HUES64 (cell line): ENCODE measurements at regions not wholly inside any gene's neighbourhood (a gene's known extent, or its start where the extent isn't known, plus 50 kb on each side); places are given as distances from the start of the nearest gene placed in this dataset.

Experiments
- H3K27ac ChIP-seq: 2 replicates; pipeline ENCODE4 v1.7.0; 2013; ENCODE audit warnings: low read depth, low read length, inconsistent platforms
- H3K27me3 ChIP-seq: 2 replicates; pipeline ENCODE4 v1.6.1; 2013; ENCODE audit warnings: mild to moderate bottlenecking, low read length; ENCODE audit not compliant: insufficient read depth
- H3K36me3 ChIP-seq: 2 replicates; pipeline ENCODE4 v1.6.1; 2013; ENCODE audit warnings: mild to moderate bottlenecking, low read length; ENCODE audit not compliant: insufficient read depth
- H3K4me1 ChIP-seq: 2 replicates; pipeline ENCODE4 v1.6.1; 2013; ENCODE audit warnings: mild to moderate bottlenecking, low read length, moderate library complexity; ENCODE audit not compliant: insufficient read depth
- H3K4me3 ChIP-seq: 2 replicates; pipeline ENCODE4 v1.5.1; 2013; ENCODE audit warnings: mild to moderate bottlenecking, low read length, moderate library complexity
- H3K9ac ChIP-seq: 2 replicates; pipeline ENCODE4 v1.6.1; 2013; ENCODE audit warnings: mild to moderate bottlenecking, low read depth, low read length
- H3K9me3 ChIP-seq: 2 replicates; pipeline ENCODE4 v1.6.1; 2013; ENCODE audit warnings: low read depth, low read length; ENCODE audit not compliant: insufficient read depth
- WGBS: fragments of 150-250, 120-280 bp; methylation state at CpG from one replicate; pipeline ENCODE4 v1.1.7; 2013; ENCODE audit warnings: missing lambda C conversion rate; 5-methylcytosine and 5-hydroxymethylcytosine counted together

DNA sequence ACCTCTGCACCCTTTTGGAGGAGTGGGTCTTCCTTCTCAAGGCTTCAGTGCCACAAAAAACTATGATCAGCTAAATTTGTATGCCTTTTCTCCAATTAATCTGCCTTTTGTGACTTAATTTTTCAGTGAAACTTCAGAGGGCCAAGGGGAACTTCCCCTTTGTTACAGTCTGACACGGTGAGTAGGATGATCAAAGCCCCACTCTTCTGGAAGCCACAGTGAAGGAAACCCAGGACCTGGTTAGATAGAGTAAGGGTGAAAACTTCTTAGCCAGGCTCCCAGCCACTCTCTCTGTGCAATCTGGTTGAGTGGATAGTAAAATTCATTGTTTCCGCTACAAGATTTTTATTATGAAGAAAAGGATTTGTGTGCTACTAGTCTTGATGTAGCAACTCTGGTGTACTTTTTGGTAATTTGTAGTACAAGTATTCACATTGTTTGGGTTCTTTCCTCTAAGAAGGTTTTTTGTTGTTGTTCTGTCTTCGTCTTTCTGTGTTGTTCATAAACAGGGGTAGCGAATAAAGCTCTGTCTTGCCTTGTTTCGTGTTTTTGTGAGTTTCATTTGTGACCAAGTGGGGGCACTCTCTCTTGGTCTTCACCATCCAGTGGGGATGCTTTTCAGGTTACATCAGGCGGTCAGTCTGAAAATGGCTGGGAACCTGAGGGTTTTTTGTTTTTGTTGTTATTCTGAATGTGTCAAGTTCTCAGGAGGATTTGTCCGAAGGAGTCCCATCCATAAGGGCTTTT, 268.5 kb upstream of the NPSR1 start:
- Histone ChIP-seq H3K9ac (no peak overlapping the region), H3K4me1 (peaks cover 41% of the 10 kb centered on the region), H3K27ac (no peak overlapping the region), H3K27me3 (no peaks in the 10 kb centered on the region), H3K9me3 (no peaks in the 10 kb centered on the region), H3K4me3 (no peak overlapping the region), H3K36me3 (no peaks in the 10 kb centered on the region)
- WGBS = 90% methylated on average over 7 of the region's 7 CpGs

- Histone ChIP-seq H3K27me3 (no peaks in the 10 kb centered on the region), H3K27ac (no peak overlapping the region), H3K36me3 (no peaks in the 10 kb centered on the region), H3K9me3 (no peaks in the 10 kb centered on the region), H3K4me3 (no peak overlapping the region), H3K9ac (no peak overlapping the region), H3K4me1 (peaks cover 42% of the 10 kb centered on the region)
- 100% methylated on average over 1 of the region's 1 CpG for WGBS
Measured at GRCh38 chr7:34390103-34390502, 267.9 kb upstream of the NPSR1 start.

- Histone ChIP-seq H3K27ac (0 out of 2 replicates have a peak overlapping the region, but pooled peaks have one; percentile 17), H3K36me3 (no peaks in the 10 kb centered on the region), H3K27me3 (no peaks in the 10 kb centered on the region), H3K4me1 (peaks cover 42% of the 10 kb centered on the region), H3K4me3 (no peak overlapping the region), H3K9me3 (no peaks in the 10 kb centered on the region), H3K9ac (no peak overlapping the region)
Measured at GRCh38 chr7:34392972-34393371, 265.0 kb upstream of the NPSR1 start.

DNA sequence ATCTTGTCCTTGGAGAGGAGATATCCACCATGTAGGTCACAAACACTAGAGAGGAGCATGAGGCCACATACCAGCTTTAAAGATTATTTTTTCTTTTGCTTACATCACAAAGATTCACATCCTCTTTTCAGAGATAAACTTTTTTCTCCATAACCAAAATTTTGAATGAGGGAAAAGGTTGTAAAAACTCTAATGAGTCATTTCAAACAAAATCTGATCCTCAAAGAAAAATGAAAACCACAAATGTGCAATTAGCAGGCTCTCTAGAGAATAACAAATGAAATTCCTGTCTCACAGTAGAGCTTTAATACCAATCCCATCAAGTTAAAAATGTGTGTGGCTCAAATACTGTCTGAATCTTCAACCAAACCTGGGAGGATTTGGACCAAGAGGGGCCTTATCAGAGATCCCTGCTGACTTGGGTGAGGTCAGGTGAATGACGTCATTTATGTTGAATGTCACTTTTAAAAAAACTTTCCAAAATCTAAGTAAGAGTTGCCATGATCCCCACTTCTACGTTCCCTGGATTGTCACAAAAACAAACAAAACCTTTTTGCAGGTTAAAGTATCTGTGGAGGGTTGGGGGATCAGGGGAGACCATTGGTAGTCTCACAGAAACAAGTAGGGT, 261.5 kb upstream of the NPSR1 start:
- H3K4me3 ChIP-seq = no peak overlapping the region
- 83% methylated on average over 1 of the region's 2 CpGs for WGBS
- no peak overlapping the region for H3K27ac ChIP-seq
- peaks cover 4% of the 10 kb centered on the region; the same call in 1 of the 2 replicates for H3K9me3 ChIP-seq
- H3K9ac ChIP-seq = no peak overlapping the region
- no peaks in the 10 kb centered on the region for H3K36me3 ChIP-seq
- H3K4me1 ChIP-seq = peaks cover 40% of the 10 kb centered on the region
- no peaks in the 10 kb centered on the region for H3K27me3 ChIP-seq

DNA sequence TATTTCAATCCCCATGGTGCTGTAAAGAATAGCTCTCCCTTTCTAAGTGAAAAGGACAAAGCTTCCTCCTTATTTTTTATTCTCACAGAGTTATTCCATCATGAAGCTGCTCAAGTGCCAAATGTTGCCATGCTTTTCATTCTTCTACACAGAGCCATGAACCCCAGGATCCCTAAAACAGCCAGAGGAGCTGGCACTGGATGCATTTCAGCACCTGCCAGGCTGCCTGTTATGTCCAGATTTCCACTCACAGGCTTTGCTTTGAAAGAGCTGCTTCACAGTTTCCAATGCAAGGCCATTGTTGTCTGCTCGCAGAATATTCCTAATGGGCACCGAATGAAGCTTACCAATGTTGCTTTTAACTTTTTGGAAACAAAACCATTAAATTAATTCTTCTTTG, 256.2 kb upstream of the NPSR1 start:
- Histone ChIP-seq H3K27ac (no peak overlapping the region), H3K27me3 (no peaks in the 10 kb centered on the region), H3K4me1 (no peaks in the 10 kb centered on the region), H3K4me3 (no peak overlapping the region), H3K36me3 (no peaks in the 10 kb centered on the region), H3K9me3 (peaks cover 4% of the 10 kb centered on the region; the same call in 1 of the 2 replicates), H3K9ac (no peak overlapping the region)
- WGBS = 97% methylated on average over 2 of the region's 2 CpGs

- Histone ChIP-seq H3K9ac (no peak overlapping the region), H3K4me3 (no peak overlapping the region), H3K27ac (no peak overlapping the region), H3K36me3 (no peaks in the 10 kb centered on the region), H3K4me1 (no peaks in the 10 kb centered on the region), H3K9me3 (no peaks in the 10 kb centered on the region), H3K27me3 (no peaks in the 10 kb centered on the region)
- WGBS = 90% methylated on average over 5 of the region's 5 CpGs
Measured at GRCh38 chr7:34406848-34407530, 251.0 kb upstream of the NPSR1 start.

DNA sequence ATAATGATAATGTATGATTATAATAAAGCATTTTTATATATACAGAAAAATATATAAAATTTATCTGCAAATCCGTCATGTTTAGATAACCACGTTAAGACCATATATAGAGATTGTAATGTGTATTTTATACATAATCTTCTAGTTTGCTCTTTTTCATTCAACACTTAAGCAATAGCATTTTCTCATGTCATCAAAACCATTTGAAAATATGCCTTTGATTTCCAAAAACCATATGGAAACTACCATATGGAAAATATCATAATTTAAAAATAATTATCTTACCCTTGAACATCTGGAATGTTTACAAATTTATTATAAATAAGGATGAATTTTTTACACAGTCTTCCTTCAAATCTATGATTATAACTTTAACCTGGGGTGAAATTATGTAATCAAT, 250.4 kb upstream of the NPSR1 start:
- no peaks in the 10 kb centered on the region for H3K36me3 ChIP-seq
- no peak overlapping the region for H3K27ac ChIP-seq
- H3K4me3 ChIP-seq = no peak overlapping the region
- H3K9ac ChIP-seq = no peak overlapping the region
- H3K4me1 ChIP-seq = no peaks in the 10 kb centered on the region
- no CpG with 5 or more reads among the region's 2 CpGs for WGBS
- H3K27me3 ChIP-seq = no peaks in the 10 kb centered on the region
- no peaks in the 10 kb centered on the region for H3K9me3 ChIP-seq

DNA sequence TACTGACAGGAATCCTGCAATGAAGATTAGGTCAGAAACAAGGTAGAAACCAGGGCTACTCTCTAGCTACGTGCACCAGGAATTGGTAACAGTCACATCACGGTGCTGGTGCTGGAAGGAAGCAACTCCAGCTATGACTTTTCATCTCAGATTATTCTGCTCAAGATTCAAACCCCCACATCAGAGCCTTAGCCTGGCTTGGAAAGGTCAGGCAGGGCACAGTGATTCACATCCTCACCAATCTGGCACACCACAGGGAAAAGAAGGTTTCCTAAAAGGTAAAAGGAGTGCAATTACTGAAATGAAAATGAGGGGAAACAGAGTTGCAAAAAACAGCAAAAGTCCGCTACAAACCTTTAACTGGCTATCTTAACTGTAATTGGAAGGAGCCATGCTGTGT, 240.2 kb upstream of the NPSR1 start:
- no peaks in the 10 kb centered on the region for H3K36me3 ChIP-seq
- no peak overlapping the region for H3K4me3 ChIP-seq
- H3K27ac ChIP-seq = no peak overlapping the region
- peaks cover 8% of the 10 kb centered on the region; the same call in 1 of the 2 replicates for H3K4me1 ChIP-seq
- WGBS = 81% methylated on average over 3 of the region's 3 CpGs
- H3K9ac ChIP-seq = no peak overlapping the region
- no peaks in the 10 kb centered on the region for H3K27me3 ChIP-seq
- no peaks in the 10 kb centered on the region for H3K9me3 ChIP-seq

- Histone ChIP-seq H3K9me3 (no peaks in the 10 kb centered on the region), H3K4me1 (peaks cover 8% of the 10 kb centered on the region; the same call in 1 of the 2 replicates), H3K27me3 (no peaks in the 10 kb centered on the region), H3K36me3 (no peaks in the 10 kb centered on the region), H3K4me3 (no peak overlapping the region), H3K27ac (no peak overlapping the region), H3K9ac (no peak overlapping the region)
- WGBS = no CpG with 5 or more reads among the region's 1 CpG
Measured at GRCh38 chr7:34421526-34421925, 236.5 kb upstream of the NPSR1 start.

DNA sequence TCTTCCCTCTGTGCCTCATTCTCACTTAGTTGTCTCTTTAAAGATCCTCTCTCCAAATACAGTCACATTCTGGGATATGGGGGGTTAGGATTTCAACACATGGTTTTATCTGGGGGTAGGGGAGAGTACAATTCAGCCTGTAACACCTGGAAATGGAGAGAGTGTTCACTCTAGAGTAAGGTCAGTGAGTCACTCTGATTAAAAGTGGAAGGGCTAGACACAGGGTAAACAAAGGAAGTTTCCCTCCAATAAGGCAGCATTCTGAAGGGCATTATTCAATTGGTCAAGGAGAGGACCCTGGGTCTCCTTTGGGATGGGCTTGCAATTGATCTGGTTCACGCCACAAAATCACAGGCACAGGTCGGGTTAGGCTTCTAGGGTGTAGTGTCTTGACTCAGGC, 232.8 kb upstream of the NPSR1 start:
- WGBS = 89% methylated on average over 2 of the region's 2 CpGs
- no peaks in the 10 kb centered on the region for H3K36me3 ChIP-seq
- no peak overlapping the region for H3K4me3 ChIP-seq
- H3K27me3 ChIP-seq = no peaks in the 10 kb centered on the region
- no peaks in the 10 kb centered on the region for H3K9me3 ChIP-seq
- H3K27ac ChIP-seq = no peak overlapping the region
- H3K4me1 ChIP-seq = no peaks in the 10 kb centered on the region
- no peak overlapping the region for H3K9ac ChIP-seq

DNA sequence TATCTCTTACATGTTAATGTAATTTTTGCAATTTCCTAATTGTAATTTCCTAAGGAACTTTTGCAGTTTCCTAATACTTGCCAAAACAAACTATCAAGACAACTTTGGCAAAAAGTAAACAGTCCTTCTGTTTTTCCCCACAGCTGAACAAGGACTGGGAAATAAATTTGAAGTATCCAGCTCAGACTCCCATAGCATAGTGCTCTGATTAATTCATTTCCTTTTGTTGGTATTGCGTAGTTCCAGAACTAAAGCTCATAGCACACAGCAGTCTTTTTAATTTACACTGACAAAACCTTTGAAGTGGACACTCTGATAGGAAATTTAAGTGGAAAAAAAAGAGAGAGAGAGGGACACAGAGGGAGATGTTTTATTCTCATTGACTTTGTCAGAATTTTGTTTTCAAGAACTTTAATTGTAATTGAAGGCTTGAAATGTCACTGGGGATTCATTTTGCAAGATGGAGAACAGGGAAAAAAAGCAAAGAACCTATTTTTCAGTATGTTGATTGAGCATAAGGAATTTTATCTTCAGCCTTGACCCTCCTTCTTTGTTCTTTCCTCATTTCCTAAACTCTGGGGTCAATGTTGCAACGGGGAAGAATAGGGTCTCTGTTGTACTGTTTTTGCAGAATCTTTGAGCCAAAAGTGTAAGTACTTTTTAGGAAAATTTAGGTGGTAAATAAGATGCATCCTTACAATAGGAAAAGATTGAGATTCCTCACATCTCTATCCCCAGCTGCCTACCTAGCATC, 232.2 kb upstream of the NPSR1 start:
- 100% methylated on average over 2 of the region's 2 CpGs for WGBS
- H3K36me3 ChIP-seq = no peaks in the 10 kb centered on the region
- no peaks in the 10 kb centered on the region for H3K27me3 ChIP-seq
- peaks cover 2% of the 10 kb centered on the region for H3K9me3 ChIP-seq
- no peak overlapping the region for H3K9ac ChIP-seq
- H3K27ac ChIP-seq = no peak overlapping the region
- H3K4me1 ChIP-seq = no peaks in the 10 kb centered on the region
- no peak overlapping the region for H3K4me3 ChIP-seq
